HCT116 (cell line): ENCODE measurements at regions not wholly inside any gene's neighbourhood (a gene's known extent, or its start where the extent isn't known, plus 50 kb on each side); places are given as distances from the start of the nearest gene placed in this dataset.

Experiments
- ATAC-seq: fragments of 200-7000 bp; cut with Tn5 transposase; 2 replicates; pipeline ENCODE4 v1.9.1; 2020; ENCODE audit warnings: mild to moderate bottlenecking, moderate library complexity
- BruUV-seq: library from RNA; stranded (reverse); fragments of 400-500 nt; replicated peaks from 2 replicates; lab custom pipeline; 2021; lab: Mats Ljungman, UMichigan
- CTCF ChIA-PET: fragments of 300-600 bp; sonication (Branson Sonifier 250); formaldehyde crosslinking; loops from one replicate; lab custom pipeline; 2021; ENCODE audit warnings: antibody characterized with exemption; lab: Charles Lee
- POLR2A ChIA-PET: fragments of 300-600, 350-600 bp; sonication (Branson Sonifier 250); formaldehyde crosslinking; loops from one replicate; lab custom pipeline; 2021; ENCODE audit warnings: antibody characterized with exemption; lab: Charles Lee
- RAD21 ChIA-PET, 2 experiments: fragments of 300-600 bp; sonication (Branson Sonifier 250); formaldehyde crosslinking; loops; one replicate each; lab custom pipeline; 2023; ENCODE audit warnings: low total read pairs in 2 of 2; ENCODE audit not compliant: uncharacterized antibody in 2 of 2, unreplicated experiment in 2 of 2, low non-redundant PET in 1 of 2; lab: Charles Lee
- DNase-seq: peaks from one replicate; pipeline ENCODE4 v3.0.0-alpha.2; 2010; ENCODE audit warnings: low read depth, low spot score
- H2AFZ ChIP-seq: fragments of 200-600 bp; shearing (Covaris generic), sonication (generic); 2 replicates; pipeline ENCODE4 v1.6.1; 2017; ENCODE audit warnings: low read depth, mixed run types, mixed read lengths, antibody characterized with exemption, low read length; ENCODE audit not compliant: poor library complexity, severe bottlenecking
- H3K27ac ChIP-seq: 2 replicates; pipeline ENCODE4 v1.5.1; 2012; ENCODE audit warnings: low read depth, low read length
- H3K27me3 ChIP-seq: fragments of 200-600 bp; sonication (generic); 2 replicates; pipeline ENCODE4 v1.6.1; 2016; ENCODE audit warnings: mixed run types, low read length, mixed read lengths; ENCODE audit not compliant: insufficient read depth
- H3K36me3 ChIP-seq, 2 experiments: fragments of 200-500 bp in 1 of 2; fragments of 200-600 bp in 1 of 2; sonication (Bioruptor generic) in 1 of 2; sonication (generic) in 1 of 2; 2 replicates each; pipeline versions ENCODE4 v1.5.1 to v1.6.1; 2014 to 2016; ENCODE audit warnings: low read length in 2 of 2, inconsistent platforms in 1 of 2, mixed read lengths in 1 of 2, mixed run types in 1 of 2; ENCODE audit not compliant: insufficient read depth in 2 of 2, control insufficient read depth in 1 of 2
- H3K4me1 ChIP-seq, 2 experiments: fragments of 200-600 bp in 1 of 2; sonication (generic) in 1 of 2; 2 replicates each; pipeline versions ENCODE4 v1.5.1 to v1.6.1; 2012 to 2017; ENCODE audit warnings: low read length in 2 of 2, inconsistent platforms in 1 of 2, mild to moderate bottlenecking in 1 of 2, mixed read lengths in 1 of 2, mixed run types in 1 of 2, moderate library complexity in 1 of 2; ENCODE audit not compliant: insufficient read depth in 2 of 2, control insufficient read depth in 1 of 2
- H3K4me2 ChIP-seq: fragments of 200-600 bp; sonication (generic); 2 replicates; pipeline ENCODE4 v1.6.1; 2017; ENCODE audit warnings: mixed run types, low read length, mixed read lengths
- H3K4me3 ChIP-seq, 2 experiments: fragments of 200-600 bp in 1 of 2; sonication (generic) in 1 of 2; replicated peaks in 1 of 2; 2 replicates each; pipeline ENCODE4 v1.5.1; 2011 to 2016; ENCODE audit warnings: low read length in 2 of 2, control low read depth in 1 of 2, low read depth in 1 of 2, mild to moderate bottlenecking in 1 of 2, mixed read lengths in 1 of 2, mixed run types in 1 of 2
- H3K79me2 ChIP-seq: fragments of 200-600 bp; sonication (generic); 2 replicates; pipeline ENCODE4 v1.6.1; 2017; ENCODE audit warnings: mild to moderate bottlenecking, mixed run types, low read length, moderate library complexity, mixed read lengths; ENCODE audit not compliant: insufficient read depth
- H3K9ac ChIP-seq: fragments of 200-600 bp; sonication (generic); 2 replicates; pipeline ENCODE4 v1.6.1; 2016; ENCODE audit warnings: low read length, mixed read lengths
- H3K9me2 ChIP-seq: fragments of 200-600 bp; sonication (generic), shearing (Covaris generic); 2 replicates; pipeline ENCODE4 v1.6.1; 2017; ENCODE audit warnings: mixed run types, mild to moderate bottlenecking, moderate library complexity; ENCODE audit not compliant: insufficient read depth
- H3K9me3 ChIP-seq, 2 experiments: fragments of 200-500 bp in 1 of 2; fragments of 200-600 bp in 1 of 2; sonication (Bioruptor generic) in 1 of 2; sonication (generic) in 1 of 2; 2 replicates each; pipeline ENCODE4 v1.6.1; 2014 to 2017; ENCODE audit warnings: low read length in 2 of 2, mixed read lengths in 2 of 2, inconsistent platforms in 1 of 2, low read depth in 1 of 2, mild to moderate bottlenecking in 1 of 2, mixed run types in 1 of 2, moderate library complexity in 1 of 2; ENCODE audit not compliant: control insufficient read depth in 1 of 2, insufficient read depth in 1 of 2
- H4K20me1 ChIP-seq: fragments of 200-600 bp; sonication (generic), shearing (Covaris generic); 2 replicates; pipeline ENCODE4 v1.6.1; 2017; ENCODE audit warnings: mixed run types, mild to moderate bottlenecking, moderate library complexity; ENCODE audit not compliant: insufficient read depth
- CBX3 ChIP-seq: IDR thresholded peaks from 2 replicates; pipeline ENCODE4 v1.6.1; 2012; ENCODE audit warnings: low read depth
- ELF1 ChIP-seq: IDR thresholded peaks from 2 replicates; pipeline ENCODE4 v1.6.1; 2012; ENCODE audit warnings: low read depth, borderline replicate concordance
- EZH2 ChIP-seq: fragments of 200-600 bp; sonication (generic); IDR thresholded peaks from 2 replicates; pipeline ENCODE4 v1.6.1; 2017; ENCODE audit warnings: antibody characterized with exemption, mixed run types
- EZH2phosphoT487 ChIP-seq: fragments of 200-600 bp; IDR thresholded peaks from 2 replicates; pipeline ENCODE4 v1.6.1; 2018; ENCODE audit warnings: antibody characterized with exemption, borderline replicate concordance
- POLR2A ChIP-seq: IDR thresholded peaks from 2 replicates; pipeline ENCODE4 v1.7.0; 2011; ENCODE audit warnings: borderline replicate concordance; ENCODE audit not compliant: insufficient read depth, insufficient read length; ENCODE audit errors: extremely low read depth
- SIN3A ChIP-seq: IDR thresholded peaks from 2 replicates; pipeline ENCODE4 v1.6.1; 2012; ENCODE audit warnings: low read depth
- TCF7L2 ChIP-seq: IDR thresholded peaks from 2 replicates; pipeline ENCODE4 v1.7.0; 2011; ENCODE audit warnings: borderline replicate concordance, inconsistent platforms; ENCODE audit not compliant: insufficient read depth, insufficient read length; ENCODE audit errors: extremely low read depth
- ZFX ChIP-seq: fragments of 450-650 bp; IDR thresholded peaks from 2 replicates; pipeline ENCODE4 v1.6.1; 2017
- intact Hi-C: fragments of 100-400 bp; cut with micrococcal nuclease; formaldehyde crosslinking; loops from 2 replicates; pipeline ENCODE4 v1.10.0; 2022
- TF ChIP-seq, protein P1 (sequence below), 3 experiments: fragments of 200-600 bp in 1 of 3; sonication (generic) in 1 of 3; IDR thresholded peaks in 2 of 3; conservative IDR thresholded peaks in 1 of 3; 2 replicates each; pipeline ENCODE4 v1.5.1; 2012 to 2017; ENCODE audit warnings: low read depth in 2 of 3, low read length in 2 of 3, antibody characterized with exemption in 1 of 3, borderline replicate concordance in 1 of 3, control low read depth in 1 of 3, mild to moderate bottlenecking in 1 of 3, mixed read lengths in 1 of 3, mixed run types in 1 of 3, moderate library complexity in 1 of 3; ENCODE audit not compliant: insufficient read depth in 1 of 3
- TF ChIP-seq, protein P2 (sequence below): IDR thresholded peaks from 2 replicates; pipeline ENCODE4 v1.6.1; 2012
- TF ChIP-seq, protein P3 (sequence below): IDR thresholded peaks from 2 replicates; pipeline ENCODE4 v1.6.1; 2011; ENCODE audit warnings: mild to moderate bottlenecking, low read length, moderate library complexity; ENCODE audit not compliant: insufficient replicate concordance; ENCODE audit errors: extremely low read depth
- TF ChIP-seq, protein P4 (sequence below): IDR thresholded peaks from 2 replicates; pipeline ENCODE4 v1.6.1; 2012; ENCODE audit warnings: low read depth

DNA sequence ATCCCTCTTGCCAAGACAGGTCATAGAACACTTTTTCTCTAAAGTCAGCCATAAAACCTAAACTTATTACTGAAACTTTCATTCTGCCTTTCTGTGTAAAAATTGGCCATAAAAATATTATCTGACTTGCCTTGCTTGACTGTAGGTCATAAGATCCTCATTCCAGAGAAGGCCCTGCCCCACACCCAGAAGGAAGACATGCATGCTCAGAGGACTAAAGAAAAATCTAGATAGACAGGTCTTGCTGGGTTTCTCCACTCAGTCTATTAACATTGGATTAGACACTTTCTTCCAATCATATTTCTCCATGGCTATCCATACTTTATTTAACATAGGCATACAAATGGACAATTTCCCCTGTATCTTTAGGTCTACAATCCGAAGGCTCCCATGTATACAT, 1066.5 kb downstream of the SLITRK1 start:
- Histone ChIP-seq H3K4me3 (no peak overlapping the region), H3K9me3 (peaks cover 0 to 3% of the 10 kb centered on the region in 2 experiments; a peak in 2 of 4 replicates), H2AFZ (no peak overlapping the region), H3K9me2 (no peaks in the 10 kb centered on the region), H3K9ac (no peak overlapping the region), H3K79me2 (no peaks in the 10 kb centered on the region), H3K27ac (no peak overlapping the region), H4K20me1 (no peaks in the 10 kb centered on the region), H3K36me3 (no peaks in the 10 kb centered on the region), H3K4me2 (no peak overlapping the region), H3K4me1 (no peaks in the 10 kb centered on the region), H3K27me3 (no peaks in the 10 kb centered on the region)
- TF ChIP-seq EZH2phosphoT487: no peak
- TF ChIP-seq, protein P1, sequence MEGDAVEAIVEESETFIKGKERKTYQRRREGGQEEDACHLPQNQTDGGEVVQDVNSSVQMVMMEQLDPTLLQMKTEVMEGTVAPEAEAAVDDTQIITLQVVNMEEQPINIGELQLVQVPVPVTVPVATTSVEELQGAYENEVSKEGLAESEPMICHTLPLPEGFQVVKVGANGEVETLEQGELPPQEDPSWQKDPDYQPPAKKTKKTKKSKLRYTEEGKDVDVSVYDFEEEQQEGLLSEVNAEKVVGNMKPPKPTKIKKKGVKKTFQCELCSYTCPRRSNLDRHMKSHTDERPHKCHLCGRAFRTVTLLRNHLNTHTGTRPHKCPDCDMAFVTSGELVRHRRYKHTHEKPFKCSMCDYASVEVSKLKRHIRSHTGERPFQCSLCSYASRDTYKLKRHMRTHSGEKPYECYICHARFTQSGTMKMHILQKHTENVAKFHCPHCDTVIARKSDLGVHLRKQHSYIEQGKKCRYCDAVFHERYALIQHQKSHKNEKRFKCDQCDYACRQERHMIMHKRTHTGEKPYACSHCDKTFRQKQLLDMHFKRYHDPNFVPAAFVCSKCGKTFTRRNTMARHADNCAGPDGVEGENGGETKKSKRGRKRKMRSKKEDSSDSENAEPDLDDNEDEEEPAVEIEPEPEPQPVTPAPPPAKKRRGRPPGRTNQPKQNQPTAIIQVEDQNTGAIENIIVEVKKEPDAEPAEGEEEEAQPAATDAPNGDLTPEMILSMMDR (IDR thresholded peaks at IDR 0.05 in 2 of 3, conservative IDR thresholded peaks at IDR 0.05 in 1 of 3; ENCODE audit: borderline replicate concordance in 1 of 3, insufficient read depth in 1 of 3, low read depth in 2 of 3, low read length in 2 of 3): no peak
- TF ChIP-seq, protein P2, sequence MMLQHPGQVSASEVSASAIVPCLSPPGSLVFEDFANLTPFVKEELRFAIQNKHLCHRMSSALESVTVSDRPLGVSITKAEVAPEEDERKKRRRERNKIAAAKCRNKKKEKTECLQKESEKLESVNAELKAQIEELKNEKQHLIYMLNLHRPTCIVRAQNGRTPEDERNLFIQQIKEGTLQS: no peak
- TF ChIP-seq CBX3: no peak
- TF ChIP-seq ELF1: no peak
- intact Hi-C loops: no loop called here
- RAD21 ChIA-PET: no interaction called here
- POLR2A ChIA-PET: no interaction called here
- no peak for DNase-seq
- CTCF ChIA-PET: no interaction called here
- ATAC-seq: no peak
- no TSS peak for BruUV-seq

DNA sequence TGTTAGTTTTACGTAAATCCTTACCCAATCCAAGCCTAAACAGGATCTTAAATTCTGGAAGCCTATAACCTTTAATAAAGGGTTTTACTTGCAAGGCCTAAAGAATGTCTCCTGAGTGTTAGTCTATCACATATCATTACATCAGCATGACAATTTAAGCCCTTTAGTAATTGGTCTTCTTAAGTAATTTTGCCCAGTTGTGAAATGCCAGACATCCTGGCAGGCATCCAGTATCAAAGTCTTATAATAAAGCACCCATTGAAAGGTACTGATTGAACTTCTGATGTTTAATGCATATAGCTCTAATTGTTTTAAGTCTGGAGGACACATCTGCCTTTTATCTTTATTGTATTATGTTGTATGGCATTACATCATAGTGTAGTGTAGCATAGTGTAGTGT, 1078.9 kb downstream of the SLITRK1 start:
- no peak overlapping the region for H3K4me2 ChIP-seq
- no peaks in the 10 kb centered on the region for H3K4me1 ChIP-seq
- H3K4me3 ChIP-seq: no peak overlapping the region
- H3K36me3 ChIP-seq: no peaks in the 10 kb centered on the region
- H3K9me2 ChIP-seq: no peaks in the 10 kb centered on the region
- ChIA-PET POLR2A (no interaction called here), CTCF (no interaction called here), RAD21 (no interaction called here)
- intact Hi-C loops: no loop called here
- H3K27ac ChIP-seq: no peak overlapping the region
- no peaks in the 10 kb centered on the region for H3K79me2 ChIP-seq
- BruUV-seq: no TSS peak
- H4K20me1 ChIP-seq: no peaks in the 10 kb centered on the region
- DNase-seq (no peak), ATAC-seq (no peak)
- no peak overlapping the region for H3K9ac ChIP-seq
- H3K27me3 ChIP-seq: no peaks in the 10 kb centered on the region
- H3K9me3 ChIP-seq: no peaks in the 10 kb centered on the region
- H2AFZ ChIP-seq: no peak overlapping the region
- TF ChIP-seq CBX3 (no peak), SIN3A (no peak), ZFX (no peak), TCF7L2 (no peak), ELF1 (no peak), EZH2 (no peak), POLR2A (no peak)
- TF ChIP-seq, protein P3, sequence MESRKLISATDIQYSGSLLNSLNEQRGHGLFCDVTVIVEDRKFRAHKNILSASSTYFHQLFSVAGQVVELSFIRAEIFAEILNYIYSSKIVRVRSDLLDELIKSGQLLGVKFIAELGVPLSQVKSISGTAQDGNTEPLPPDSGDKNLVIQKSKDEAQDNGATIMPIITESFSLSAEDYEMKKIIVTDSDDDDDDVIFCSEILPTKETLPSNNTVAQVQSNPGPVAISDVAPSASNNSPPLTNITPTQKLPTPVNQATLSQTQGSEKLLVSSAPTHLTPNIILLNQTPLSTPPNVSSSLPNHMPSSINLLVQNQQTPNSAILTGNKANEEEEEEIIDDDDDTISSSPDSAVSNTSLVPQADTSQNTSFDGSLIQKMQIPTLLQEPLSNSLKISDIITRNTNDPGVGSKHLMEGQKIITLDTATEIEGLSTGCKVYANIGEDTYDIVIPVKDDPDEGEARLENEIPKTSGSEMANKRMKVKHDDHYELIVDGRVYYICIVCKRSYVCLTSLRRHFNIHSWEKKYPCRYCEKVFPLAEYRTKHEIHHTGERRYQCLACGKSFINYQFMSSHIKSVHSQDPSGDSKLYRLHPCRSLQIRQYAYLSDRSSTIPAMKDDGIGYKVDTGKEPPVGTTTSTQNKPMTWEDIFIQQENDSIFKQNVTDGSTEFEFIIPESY: no peak
- TF ChIP-seq, protein P4, sequence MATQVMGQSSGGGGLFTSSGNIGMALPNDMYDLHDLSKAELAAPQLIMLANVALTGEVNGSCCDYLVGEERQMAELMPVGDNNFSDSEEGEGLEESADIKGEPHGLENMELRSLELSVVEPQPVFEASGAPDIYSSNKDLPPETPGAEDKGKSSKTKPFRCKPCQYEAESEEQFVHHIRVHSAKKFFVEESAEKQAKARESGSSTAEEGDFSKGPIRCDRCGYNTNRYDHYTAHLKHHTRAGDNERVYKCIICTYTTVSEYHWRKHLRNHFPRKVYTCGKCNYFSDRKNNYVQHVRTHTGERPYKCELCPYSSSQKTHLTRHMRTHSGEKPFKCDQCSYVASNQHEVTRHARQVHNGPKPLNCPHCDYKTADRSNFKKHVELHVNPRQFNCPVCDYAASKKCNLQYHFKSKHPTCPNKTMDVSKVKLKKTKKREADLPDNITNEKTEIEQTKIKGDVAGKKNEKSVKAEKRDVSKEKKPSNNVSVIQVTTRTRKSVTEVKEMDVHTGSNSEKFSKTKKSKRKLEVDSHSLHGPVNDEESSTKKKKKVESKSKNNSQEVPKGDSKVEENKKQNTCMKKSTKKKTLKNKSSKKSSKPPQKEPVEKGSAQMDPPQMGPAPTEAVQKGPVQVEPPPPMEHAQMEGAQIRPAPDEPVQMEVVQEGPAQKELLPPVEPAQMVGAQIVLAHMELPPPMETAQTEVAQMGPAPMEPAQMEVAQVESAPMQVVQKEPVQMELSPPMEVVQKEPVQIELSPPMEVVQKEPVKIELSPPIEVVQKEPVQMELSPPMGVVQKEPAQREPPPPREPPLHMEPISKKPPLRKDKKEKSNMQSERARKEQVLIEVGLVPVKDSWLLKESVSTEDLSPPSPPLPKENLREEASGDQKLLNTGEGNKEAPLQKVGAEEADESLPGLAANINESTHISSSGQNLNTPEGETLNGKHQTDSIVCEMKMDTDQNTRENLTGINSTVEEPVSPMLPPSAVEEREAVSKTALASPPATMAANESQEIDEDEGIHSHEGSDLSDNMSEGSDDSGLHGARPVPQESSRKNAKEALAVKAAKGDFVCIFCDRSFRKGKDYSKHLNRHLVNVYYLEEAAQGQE: no peak
- TF ChIP-seq, protein P2: no peak
